SH-SY5Y (cell line): ENCODE measurements at regions not wholly inside any gene's neighbourhood (a gene's known extent, or its start where the extent isn't known, plus 50 kb on each side); places are given as distances from the start of the nearest gene placed in this dataset.

Source experiments
- GATA2 ChIP-seq: IDR thresholded peaks from 2 replicates; pipeline ENCODE4 v1.6.1; 2011; ENCODE audit warnings: mild to moderate bottlenecking, low read depth, low read length
- GATA3 ChIP-seq: IDR thresholded peaks from 2 replicates; pipeline ENCODE4 v1.6.1; 2011; ENCODE audit warnings: low read depth, mild to moderate bottlenecking, low read length, moderate library complexity

DNA sequence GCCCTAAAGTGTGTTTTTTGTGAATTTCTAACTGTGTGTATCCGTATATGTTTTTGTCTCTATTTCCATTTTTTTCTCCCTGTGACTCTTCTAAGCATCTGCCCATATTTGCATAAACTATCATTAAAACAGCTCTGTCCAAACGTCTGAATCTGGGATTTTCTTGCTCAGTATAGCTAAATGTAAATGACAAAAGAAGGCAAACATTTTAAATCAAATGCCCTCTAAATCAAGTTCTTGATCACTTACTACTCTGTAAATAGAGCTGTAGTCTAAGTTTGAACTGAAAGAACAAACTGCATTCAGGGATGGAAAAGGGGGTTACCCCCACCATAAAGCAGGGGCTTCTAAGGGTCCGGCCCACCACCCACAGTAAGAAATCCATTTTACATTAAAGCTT lies 432.0 kb upstream of the FAM241A start:
- TF ChIP-seq GATA2 (no peak), GATA3 (no peak)
